ENCODE measurements at regions not wholly inside any gene's neighbourhood (a gene's known extent, or its start where the extent isn't known, plus 50 kb on each side); places are given as distances from the start of the nearest gene placed in this dataset.
"Not testable (repeated sequence)": the region's sequence is repeated elsewhere in the genome, so short reads cannot be mapped to it uniquely, and the experiment has no call there.

GRCh38 chr7:19520392-19520791 lies 188.4 kb downstream of the POLR1F start:
- Histone ChIP-seq H3K27ac (no peak overlapping the region), H3K9ac (no peak overlapping the region), H3K36me3 (ENCODE audit: insufficient read depth) (no peaks in the 10 kb centered on the region), H3K4me3 (IDR thresholded peaks at IDR 0.05; ENCODE audit: insufficient read depth, low read depth, low read length) (no peak overlapping the region), H3K27me3 (ENCODE audit: insufficient read depth, low read depth) (no peaks in the 10 kb centered on the region), H2AFZ (ENCODE audit: low read depth) (no peak overlapping the region), H3K4me1 (ENCODE audit: low read depth, poor library complexity, severe bottlenecking) (no peaks in the 10 kb centered on the region), H4K20me1 (ENCODE audit: insufficient read depth) (no peaks in the 10 kb centered on the region), H3K79me2 (ENCODE audit: insufficient read depth, low read depth) (no peaks in the 10 kb centered on the region), H3K4me2 (no peak overlapping the region)
- TF ChIP-seq CTCF (conservative IDR thresholded peaks at IDR 0.05; ENCODE audit: low read depth, low read length): no peak

- Histone ChIP-seq H3K4me1 (ENCODE audit: low read depth, poor library complexity, severe bottlenecking) (no peaks in the 10 kb centered on the region), H3K27ac (no peak overlapping the region), H4K20me1 (ENCODE audit: insufficient read depth) (no peaks in the 10 kb centered on the region), H3K4me3 (IDR thresholded peaks at IDR 0.05; ENCODE audit: insufficient read depth, low read depth, low read length) (no peak overlapping the region), H2AFZ (ENCODE audit: low read depth) (no peak overlapping the region), H3K27me3 (ENCODE audit: insufficient read depth, low read depth) (no peaks in the 10 kb centered on the region), H3K79me2 (ENCODE audit: insufficient read depth, low read depth) (no peaks in the 10 kb centered on the region), H3K4me2 (no peak overlapping the region), H3K9ac (no peak overlapping the region), H3K36me3 (ENCODE audit: insufficient read depth) (no peaks in the 10 kb centered on the region)
- TF ChIP-seq CTCF (conservative IDR thresholded peaks at IDR 0.05; ENCODE audit: low read depth, low read length): no peak
Measured at GRCh38 chr7:19519443-19520021, 189.3 kb downstream of the POLR1F start.

- not testable (repeated sequence) for H3K27me3 ChIP-seq (ENCODE audit: insufficient read depth, low read depth); H3K36me3 ChIP-seq (ENCODE audit: insufficient read depth); H3K4me3 ChIP-seq (IDR thresholded peaks at IDR 0.05; ENCODE audit: insufficient read depth, low read depth, low read length); H2AFZ ChIP-seq (ENCODE audit: low read depth); H3K4me1 ChIP-seq (ENCODE audit: low read depth, poor library complexity, severe bottlenecking); H3K4me2 ChIP-seq; H3K27ac ChIP-seq; H4K20me1 ChIP-seq (ENCODE audit: insufficient read depth); H3K9ac ChIP-seq; H3K79me2 ChIP-seq (ENCODE audit: insufficient read depth, low read depth)
Measured at GRCh38 chr7:19517546-19517945, 191.3 kb downstream of the POLR1F start.

GRCh38 chr7:19508821-19509220 lies 200.0 kb downstream of the POLR1F start:
- no peak overlapping the region for H3K27ac ChIP-seq
- H3K36me3 ChIP-seq (ENCODE audit: insufficient read depth): no peaks in the 10 kb centered on the region
- no peaks in the 10 kb centered on the region for H3K4me1 ChIP-seq (ENCODE audit: low read depth, poor library complexity, severe bottlenecking)
- no peaks in the 10 kb centered on the region for H4K20me1 ChIP-seq (ENCODE audit: insufficient read depth)
- no peaks in the 10 kb centered on the region for H3K27me3 ChIP-seq (ENCODE audit: insufficient read depth, low read depth)
- no peaks in the 10 kb centered on the region for H3K79me2 ChIP-seq (ENCODE audit: insufficient read depth, low read depth)
- H3K9ac ChIP-seq: no peak overlapping the region
- H3K4me3 ChIP-seq (IDR thresholded peaks at IDR 0.05; ENCODE audit: insufficient read depth, low read depth, low read length): no peak overlapping the region
- TF ChIP-seq CTCF (conservative IDR thresholded peaks at IDR 0.05; ENCODE audit: low read depth, low read length): no peak
- H3K4me2 ChIP-seq: no peak overlapping the region
- no peak overlapping the region for H2AFZ ChIP-seq (ENCODE audit: low read depth)

- H3K4me2 ChIP-seq: no peak overlapping the region
- no peak for TF ChIP-seq CTCF (conservative IDR thresholded peaks at IDR 0.05; ENCODE audit: low read depth, low read length)
- no peaks in the 10 kb centered on the region for H3K4me1 ChIP-seq (ENCODE audit: low read depth, poor library complexity, severe bottlenecking)
- no peak overlapping the region for H3K27ac ChIP-seq
- H4K20me1 ChIP-seq (ENCODE audit: insufficient read depth): no peaks in the 10 kb centered on the region
- no peak overlapping the region for H2AFZ ChIP-seq (ENCODE audit: low read depth)
- no peaks in the 10 kb centered on the region for H3K27me3 ChIP-seq (ENCODE audit: insufficient read depth, low read depth)
- H3K9ac ChIP-seq: no peak overlapping the region
- H3K36me3 ChIP-seq (ENCODE audit: insufficient read depth): no peaks in the 10 kb centered on the region
- H3K79me2 ChIP-seq (ENCODE audit: insufficient read depth, low read depth): no peaks in the 10 kb centered on the region
- no peak overlapping the region for H3K4me3 ChIP-seq (IDR thresholded peaks at IDR 0.05; ENCODE audit: insufficient read depth, low read depth, low read length)
Measured at GRCh38 chr7:19508124-19508523, 200.7 kb downstream of the POLR1F start.

Data from KMS-11 (cell line).